Breast epithelium (tissue), 3 donors: ENCODE measurements at regions not wholly inside any gene's neighbourhood (a gene's known extent, or its start where the extent isn't known, plus 50 kb on each side); places are given as distances from the start of the nearest gene placed in this dataset.

ENCODE experiments used
- POLR2AphosphoS5 ChIP-seq, 3 donors: sonication (generic); formaldehyde crosslinking; IDR thresholded peaks; one replicate each; pipeline ENCODE4 v1.6.1; 2017; ENCODE audit warnings: antibody characterized with exemption in 3 of 3
- TF ChIP-seq, protein P1 (sequence below), 3 donors: fragments of 450-650 bp; IDR thresholded peaks; one replicate each; pipeline ENCODE4 v1.5.1; 2016 to 2017; ENCODE audit warnings: antibody characterized with exemption in 3 of 3, mild to moderate bottlenecking in 3 of 3, moderate library complexity in 3 of 3

DNA sequence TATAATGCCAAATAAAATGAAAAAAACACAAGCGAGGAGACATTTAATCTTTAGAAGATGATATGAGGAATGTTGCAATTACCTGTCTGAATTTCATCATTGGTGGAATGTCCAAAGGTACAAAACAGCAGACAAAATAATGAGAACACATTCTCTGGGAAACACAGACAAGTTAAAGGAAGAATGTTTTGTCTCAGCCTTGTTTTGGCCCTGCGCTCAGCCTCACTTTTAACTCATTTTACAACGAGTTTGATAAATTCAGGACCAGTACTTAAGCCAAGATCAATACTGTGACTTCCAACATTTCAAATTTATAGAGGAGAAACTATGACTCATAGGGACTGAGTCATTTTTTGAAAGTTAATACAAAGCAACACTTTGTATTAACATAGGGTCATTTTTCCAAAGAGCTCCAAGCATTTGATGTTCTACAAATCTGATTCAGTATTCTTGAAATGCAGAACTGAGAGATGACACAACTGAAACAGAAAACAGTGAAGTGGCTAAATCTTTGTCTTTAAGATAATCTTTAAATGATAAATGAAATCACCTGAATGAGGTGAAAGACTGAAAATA, 833.2 kb upstream of the CHAC2 start:
- TF ChIP-seq, protein P1, sequence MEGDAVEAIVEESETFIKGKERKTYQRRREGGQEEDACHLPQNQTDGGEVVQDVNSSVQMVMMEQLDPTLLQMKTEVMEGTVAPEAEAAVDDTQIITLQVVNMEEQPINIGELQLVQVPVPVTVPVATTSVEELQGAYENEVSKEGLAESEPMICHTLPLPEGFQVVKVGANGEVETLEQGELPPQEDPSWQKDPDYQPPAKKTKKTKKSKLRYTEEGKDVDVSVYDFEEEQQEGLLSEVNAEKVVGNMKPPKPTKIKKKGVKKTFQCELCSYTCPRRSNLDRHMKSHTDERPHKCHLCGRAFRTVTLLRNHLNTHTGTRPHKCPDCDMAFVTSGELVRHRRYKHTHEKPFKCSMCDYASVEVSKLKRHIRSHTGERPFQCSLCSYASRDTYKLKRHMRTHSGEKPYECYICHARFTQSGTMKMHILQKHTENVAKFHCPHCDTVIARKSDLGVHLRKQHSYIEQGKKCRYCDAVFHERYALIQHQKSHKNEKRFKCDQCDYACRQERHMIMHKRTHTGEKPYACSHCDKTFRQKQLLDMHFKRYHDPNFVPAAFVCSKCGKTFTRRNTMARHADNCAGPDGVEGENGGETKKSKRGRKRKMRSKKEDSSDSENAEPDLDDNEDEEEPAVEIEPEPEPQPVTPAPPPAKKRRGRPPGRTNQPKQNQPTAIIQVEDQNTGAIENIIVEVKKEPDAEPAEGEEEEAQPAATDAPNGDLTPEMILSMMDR (IDR thresholded peaks at IDR 0.05) = no peak
- no peak for TF ChIP-seq POLR2AphosphoS5 (IDR thresholded peaks at IDR 0.05)
